Choroid plexus epithelial cell (primary cell): ENCODE measurements at regions not wholly inside any gene's neighbourhood (a gene's known extent, or its start where the extent isn't known, plus 50 kb on each side); places are given as distances from the start of the nearest gene placed in this dataset.
"Not testable (repeated sequence)": the region's sequence is repeated elsewhere in the genome, so short reads cannot be mapped to it uniquely, and the experiment has no call there.

Experiments used
- DNase-seq: peaks from one replicate; pipeline ENCODE4 v3.0.0-alpha.2; 2010; ENCODE audit warnings: low read depth
- H3K4me3 ChIP-seq: 2 replicates; pipeline ENCODE4 v1.5.1; 2011; ENCODE audit warnings: low read depth, mild to moderate bottlenecking, control low read depth, low read length, moderate library complexity
- TF ChIP-seq, protein P1 (sequence below): conservative IDR thresholded peaks from 2 replicates; pipeline ENCODE4 v1.5.1; 2011; ENCODE audit warnings: low read depth, mild to moderate bottlenecking, control low read depth, inconsistent platforms, low read length, moderate library complexity

DNA sequence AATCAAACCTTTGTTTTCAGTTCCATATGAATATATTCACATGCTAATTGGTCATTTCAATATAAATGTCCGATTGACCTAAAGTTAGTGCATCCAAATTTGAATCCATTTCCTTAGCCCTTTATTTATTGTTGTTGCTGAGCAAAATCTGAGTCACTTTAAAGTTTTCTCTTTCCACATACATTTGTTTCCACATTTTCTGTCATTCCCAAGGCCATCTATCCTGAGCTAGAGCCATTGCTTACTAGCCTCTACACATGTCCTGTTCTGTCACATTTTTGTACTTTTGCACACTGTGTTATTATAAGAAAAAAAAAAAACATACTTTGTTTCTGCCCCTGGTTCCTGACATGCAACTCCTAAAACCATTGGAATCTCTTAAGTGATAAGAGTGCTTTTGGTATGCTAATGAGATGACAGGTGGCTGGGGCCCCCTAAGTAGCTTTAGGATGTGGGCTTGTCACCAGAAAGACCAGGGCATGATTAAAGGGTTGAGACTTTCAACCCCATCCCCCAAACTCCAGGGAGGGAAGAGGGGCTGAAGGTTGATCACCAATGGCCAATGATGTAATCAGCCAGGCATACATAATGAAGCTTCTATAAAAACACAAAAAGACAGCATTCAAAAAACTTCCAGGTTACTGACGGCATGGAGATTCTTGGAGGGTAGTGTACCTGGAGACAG is 353.3 kb upstream of the MAGEB16 start:
- TF ChIP-seq, protein P1, sequence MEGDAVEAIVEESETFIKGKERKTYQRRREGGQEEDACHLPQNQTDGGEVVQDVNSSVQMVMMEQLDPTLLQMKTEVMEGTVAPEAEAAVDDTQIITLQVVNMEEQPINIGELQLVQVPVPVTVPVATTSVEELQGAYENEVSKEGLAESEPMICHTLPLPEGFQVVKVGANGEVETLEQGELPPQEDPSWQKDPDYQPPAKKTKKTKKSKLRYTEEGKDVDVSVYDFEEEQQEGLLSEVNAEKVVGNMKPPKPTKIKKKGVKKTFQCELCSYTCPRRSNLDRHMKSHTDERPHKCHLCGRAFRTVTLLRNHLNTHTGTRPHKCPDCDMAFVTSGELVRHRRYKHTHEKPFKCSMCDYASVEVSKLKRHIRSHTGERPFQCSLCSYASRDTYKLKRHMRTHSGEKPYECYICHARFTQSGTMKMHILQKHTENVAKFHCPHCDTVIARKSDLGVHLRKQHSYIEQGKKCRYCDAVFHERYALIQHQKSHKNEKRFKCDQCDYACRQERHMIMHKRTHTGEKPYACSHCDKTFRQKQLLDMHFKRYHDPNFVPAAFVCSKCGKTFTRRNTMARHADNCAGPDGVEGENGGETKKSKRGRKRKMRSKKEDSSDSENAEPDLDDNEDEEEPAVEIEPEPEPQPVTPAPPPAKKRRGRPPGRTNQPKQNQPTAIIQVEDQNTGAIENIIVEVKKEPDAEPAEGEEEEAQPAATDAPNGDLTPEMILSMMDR: no peak
- no peak overlapping the region for H3K4me3 ChIP-seq
- DNase-seq: no peak

DNA sequence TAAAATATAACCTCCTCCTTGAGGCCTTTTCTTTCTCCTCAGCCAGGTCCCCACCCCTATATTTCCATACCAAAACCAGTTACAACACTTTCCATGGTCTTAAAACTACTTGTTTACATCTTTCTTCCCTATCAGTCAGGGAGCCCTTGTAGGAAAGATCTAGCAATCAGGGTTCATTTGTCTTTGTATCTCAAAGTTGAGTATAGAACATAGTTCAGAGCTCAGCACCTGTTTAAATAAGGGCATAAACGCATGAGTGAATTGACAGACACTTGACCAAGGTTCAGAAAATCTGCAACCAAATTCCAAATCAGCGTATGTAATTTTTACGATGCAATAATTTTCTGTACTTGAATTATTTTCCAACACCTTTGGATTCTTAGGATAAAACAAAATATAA is 352.2 kb upstream of the MAGEB16 start:
- H3K4me3 ChIP-seq: no peak overlapping the region
- TF ChIP-seq, protein P1: no peak
- DNase-seq: no peak

DNA sequence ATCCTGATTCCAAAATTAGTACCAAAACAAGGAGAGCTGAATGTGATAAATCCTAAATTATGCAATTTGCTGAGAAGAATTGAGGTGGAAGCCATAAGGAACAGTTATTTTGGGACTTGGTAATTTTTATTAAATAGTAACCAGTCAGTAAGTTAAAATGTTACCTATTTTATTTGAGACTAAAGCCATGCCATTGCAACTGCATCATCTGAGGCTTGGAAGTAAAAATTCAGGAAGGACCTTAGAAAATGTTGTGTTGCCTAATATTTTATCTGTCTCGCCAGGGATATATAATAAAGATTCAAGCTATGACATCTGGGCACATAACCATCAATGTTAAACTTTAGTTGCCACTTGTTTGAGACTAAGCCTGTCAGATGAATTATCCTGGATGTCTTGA is 341.3 kb upstream of the MAGEB16 start:
- DNase-seq: no peak
- no peak overlapping the region for H3K4me3 ChIP-seq
- TF ChIP-seq, protein P1: no peak

DNA sequence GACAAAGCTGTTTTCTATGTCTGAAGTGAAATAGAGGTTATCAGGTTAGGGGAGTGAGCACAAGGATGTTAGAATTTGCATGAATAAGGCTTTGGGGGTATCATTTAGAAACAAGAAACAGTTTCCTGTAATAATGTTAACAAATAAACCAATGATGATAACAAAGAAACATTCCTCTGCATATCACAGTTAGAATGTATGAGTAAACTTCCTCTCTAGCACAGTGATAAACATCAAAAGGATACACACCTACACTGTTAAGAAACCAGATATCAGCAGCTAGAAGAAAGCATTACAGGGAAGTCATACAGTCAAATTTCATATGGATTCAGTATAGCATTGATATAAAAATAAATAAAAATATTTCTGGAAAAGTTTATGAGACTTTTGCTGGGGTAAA is 340.0 kb upstream of the MAGEB16 start:
- TF ChIP-seq, protein P1: no peak
- no peak overlapping the region for H3K4me3 ChIP-seq
- DNase-seq: no peak

DNA sequence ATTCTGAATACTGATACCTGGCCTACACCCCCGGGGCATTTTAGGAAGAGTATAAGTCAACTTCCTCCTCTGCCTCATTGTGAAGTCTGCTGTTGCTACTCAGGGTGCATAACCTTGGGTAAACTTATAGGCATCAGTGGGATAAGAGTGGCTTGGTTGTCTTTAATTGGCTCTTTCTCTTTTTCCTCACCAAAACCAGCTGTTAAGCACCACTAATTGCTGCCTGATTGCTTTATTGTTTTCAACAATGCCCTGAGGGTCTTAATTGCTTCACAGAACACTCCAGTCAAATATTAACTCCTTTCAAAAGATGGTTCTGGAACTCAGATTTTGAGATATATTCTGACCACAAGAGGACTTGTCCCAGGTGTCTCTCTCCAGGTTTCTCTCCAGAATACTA is 337.0 kb upstream of the MAGEB16 start:
- no peak overlapping the region for H3K4me3 ChIP-seq
- TF ChIP-seq, protein P1: no peak

DNA sequence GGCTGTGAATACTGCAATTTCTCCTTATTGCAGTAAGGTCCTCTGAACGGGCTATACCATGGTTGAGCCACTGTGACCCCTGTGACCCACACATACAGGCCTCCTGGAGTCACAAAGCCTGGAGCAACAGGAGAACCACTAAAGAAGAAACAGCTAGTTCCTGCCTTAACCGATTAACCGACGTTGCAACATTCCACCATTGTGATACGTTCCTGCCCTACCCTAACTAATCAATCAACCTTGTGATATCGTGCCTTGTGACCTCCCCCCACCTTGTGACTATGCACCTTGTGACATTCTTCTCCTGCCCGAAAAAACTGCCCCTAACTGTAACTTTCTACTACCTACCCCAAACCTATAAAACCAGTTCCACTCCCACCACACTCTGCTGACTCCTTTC is 301.5 kb upstream of the MAGEB16 start:
- DNase-seq, H3K4me3 ChIP-seq: not testable (repeated sequence)

More for the DNA sequence above, 337.0 kb upstream of the MAGEB16 start:
- DNase-seq: no peak

DNA sequence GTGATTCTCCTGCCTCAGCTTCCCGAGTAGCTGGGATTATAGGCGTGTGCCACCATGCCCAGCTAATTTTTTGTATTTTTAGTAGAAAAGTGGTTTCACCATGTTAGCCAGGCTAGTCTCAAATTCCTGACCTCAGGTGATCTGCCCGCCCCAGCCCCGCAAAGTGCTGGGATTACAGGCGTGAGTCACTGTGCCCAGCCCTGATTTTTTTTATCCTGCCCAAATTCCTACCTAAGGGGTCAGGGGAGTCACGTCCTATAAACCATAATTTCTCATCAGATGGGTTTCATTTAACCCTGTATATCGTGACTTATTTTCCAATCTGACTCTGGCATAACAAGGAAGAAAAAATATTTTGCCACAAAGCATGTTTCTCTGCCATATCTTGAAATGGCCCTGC is 300.7 kb upstream of the MAGEB16 start:
- not testable (repeated sequence) for H3K4me3 ChIP-seq, DNase-seq

DNA sequence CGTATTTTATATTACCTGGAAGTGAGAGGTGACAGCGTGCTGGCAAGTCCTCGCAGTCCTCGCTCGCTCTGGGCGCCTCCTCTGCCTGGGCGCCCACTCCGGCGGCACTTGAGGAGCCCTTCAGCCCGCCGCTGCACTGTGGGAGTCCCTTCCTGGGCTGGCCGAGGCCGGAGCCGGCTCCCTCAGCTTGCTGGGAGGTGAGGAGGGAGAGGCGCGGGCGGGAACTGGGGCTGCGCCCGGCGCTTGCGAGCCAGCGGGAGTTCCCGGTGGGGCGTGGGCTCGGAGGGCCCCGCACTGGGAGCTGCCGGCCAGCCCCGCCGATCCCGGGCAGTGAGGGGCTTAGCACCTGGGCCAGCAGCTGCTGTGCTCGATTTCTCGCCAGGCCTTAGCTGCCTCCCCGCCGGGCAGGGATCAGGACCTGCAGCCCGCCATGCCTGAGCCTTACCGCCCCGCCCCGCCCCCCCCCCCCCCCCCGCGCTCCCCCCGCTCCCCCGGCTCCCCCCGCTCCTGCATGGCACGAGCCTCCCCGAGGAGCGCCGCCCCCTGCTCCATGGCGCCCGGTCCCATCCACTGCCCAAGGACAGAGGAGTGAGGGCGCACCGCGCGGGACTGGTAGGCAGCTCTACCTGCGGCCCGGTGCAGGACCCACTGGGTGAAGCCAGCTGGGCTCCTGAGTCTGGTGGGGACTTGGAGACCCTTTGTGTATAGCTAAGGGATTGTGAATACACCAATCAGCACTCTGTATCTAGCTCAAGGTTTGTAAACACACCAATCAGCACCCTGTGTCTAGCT is 298.9 kb upstream of the MAGEB16 start:
- TF ChIP-seq, protein P1: no peak
- no peak overlapping the region for H3K4me3 ChIP-seq
- no peak for DNase-seq
